IPS-18c (cell line): ENCODE measurements at regions not wholly inside any gene's neighbourhood (a gene's known extent, or its start where the extent isn't known, plus 50 kb on each side); places are given as distances from the start of the nearest gene placed in this dataset.

Experiments used
- H3K4me3 ChIP-seq: 2 replicates; pipeline ENCODE4 v1.7.0; 2013; ENCODE audit warnings: low read depth, mild to moderate bottlenecking, low read length, moderate library complexity; ENCODE audit not compliant: insufficient read depth
- H3K9me3 ChIP-seq: one replicate; pipeline ENCODE4 v1.6.1; 2013; ENCODE audit warnings: mild to moderate bottlenecking, low read length, moderate library complexity; ENCODE audit not compliant: control insufficient read depth, insufficient read depth

DNA sequence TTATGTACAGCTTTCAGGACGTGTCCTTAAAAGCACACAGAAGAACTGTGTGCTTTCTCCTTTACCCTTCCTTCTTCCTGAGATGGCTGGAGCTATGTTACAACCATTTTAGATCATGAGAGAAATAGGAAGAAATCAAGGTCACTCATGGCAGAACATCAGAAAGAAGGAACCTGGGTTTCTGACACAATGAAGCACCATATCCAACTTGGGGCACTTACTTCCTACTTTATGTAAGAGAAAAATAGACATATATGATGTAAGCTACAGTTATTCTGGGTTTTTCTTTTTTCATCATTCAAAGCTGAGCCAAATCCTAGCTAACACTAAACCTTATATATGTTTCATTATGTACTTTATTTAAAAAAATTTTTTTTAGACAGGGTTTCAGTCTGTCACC is 79.5 kb downstream of the FAM161A start:
- Histone ChIP-seq H3K4me3 (no peak overlapping the region), H3K9me3 (no peaks in the 10 kb centered on the region)

DNA sequence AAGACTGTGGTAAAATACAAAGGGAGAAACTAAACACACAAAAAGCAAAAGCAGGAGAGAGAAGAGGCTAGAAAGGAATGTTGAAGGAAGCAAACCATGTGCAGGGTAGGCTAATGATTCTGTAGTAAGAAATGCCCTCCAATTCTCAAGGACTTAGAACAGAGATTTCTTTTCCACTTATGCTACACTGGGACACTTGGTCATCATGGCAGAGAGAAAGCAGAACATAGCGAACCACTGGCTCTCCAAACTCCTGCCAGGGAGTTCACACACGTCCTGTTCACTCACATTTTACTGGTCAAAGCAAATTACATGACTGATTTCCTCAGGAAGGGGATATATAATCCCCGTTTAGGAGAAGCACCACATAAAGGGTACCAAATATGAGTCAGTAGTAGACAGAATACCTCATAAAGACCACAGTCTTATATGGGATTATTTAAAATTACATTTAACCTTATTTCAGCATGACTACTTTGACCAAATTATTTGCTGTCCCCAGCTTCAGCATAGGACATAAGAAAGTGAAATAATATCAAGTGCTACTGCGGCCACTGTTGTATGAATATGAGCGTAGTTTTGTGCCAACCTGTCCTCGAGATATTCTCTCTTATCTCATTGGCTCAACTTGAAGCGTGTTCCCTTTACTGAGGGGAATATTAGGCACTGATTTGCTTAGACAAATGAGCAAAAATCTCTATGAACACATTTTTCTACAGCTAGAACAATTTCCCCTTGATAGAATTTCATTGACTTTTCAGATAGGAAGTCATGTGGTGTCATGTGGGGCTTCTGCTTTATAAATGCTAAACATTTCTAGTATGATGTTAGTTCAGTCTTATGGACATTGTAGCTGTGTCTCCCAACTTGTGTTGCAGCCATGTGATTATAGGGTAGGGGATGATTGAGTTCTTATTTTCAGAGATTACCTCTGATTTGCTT is 81.7 kb downstream of the FAM161A start:
- no peaks in the 10 kb centered on the region for H3K9me3 ChIP-seq
- no peak overlapping the region for H3K4me3 ChIP-seq

- H3K4me3 ChIP-seq: no peak overlapping the region
- no peaks in the 10 kb centered on the region for H3K9me3 ChIP-seq
Observed at GRCh38 chr2:61770746-61771145, 83.1 kb downstream of the FAM161A start.

- Histone ChIP-seq H3K9me3 (no peaks in the 10 kb centered on the region), H3K4me3 (no peak overlapping the region)
Observed at GRCh38 chr2:61770298-61770697, 83.6 kb downstream of the FAM161A start.

DNA sequence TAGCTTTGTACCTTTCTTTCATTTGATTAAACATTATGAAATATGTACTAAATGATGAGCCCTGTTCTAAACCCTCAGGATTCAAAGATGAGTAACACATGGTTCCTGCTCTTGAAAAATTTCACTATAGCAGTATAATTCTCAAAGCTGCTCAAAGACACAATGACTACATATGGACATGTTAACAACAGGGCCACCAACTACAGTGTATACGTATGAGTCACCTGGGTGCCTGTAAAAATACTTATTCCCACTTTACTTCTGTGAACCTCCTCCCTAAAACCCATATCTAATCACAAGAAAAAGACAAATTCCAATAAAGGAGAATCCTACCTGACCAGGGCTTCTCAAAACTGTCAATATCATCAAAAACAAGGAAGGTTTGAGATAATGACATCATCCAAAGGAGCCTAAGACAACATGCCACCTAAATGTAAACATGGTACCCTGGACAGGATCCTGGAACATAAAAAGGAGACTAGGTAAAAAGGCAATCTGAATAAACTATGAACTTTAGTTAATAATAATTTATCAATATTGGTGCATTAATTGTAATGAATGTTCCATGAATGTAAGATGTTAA is 84.7 kb downstream of the FAM161A start:
- Histone ChIP-seq H3K9me3 (no peaks in the 10 kb centered on the region), H3K4me3 (no peak overlapping the region)

- no peaks in the 10 kb centered on the region for H3K9me3 ChIP-seq
- peak overlapping the region; percentile 79 for H3K4me3 ChIP-seq
Observed at GRCh38 chr2:61764035-61764800, 89.6 kb downstream of the FAM161A start.

DNA sequence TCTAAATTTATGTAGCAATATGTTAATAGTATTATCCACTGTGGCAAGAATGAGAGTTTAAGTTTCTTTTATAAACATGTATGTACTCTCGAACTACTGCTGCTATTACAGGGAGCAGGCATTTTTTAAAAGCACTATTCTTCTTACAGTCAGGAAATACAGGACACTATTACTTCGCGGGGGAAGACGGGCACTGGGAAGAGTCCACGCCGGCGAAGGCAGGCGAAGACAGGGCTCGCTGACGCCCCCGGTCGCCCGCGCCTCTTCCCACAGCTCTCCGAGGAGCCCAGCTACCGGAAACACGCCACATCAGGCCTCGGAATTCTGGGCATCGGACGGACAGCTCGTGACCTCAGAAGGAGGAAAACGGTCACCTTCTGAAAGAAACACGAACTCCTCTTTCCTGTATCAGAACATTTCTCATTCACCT is 90.2 kb downstream of the FAM161A start:
- H3K9me3 ChIP-seq: no peaks in the 10 kb centered on the region
- H3K4me3 ChIP-seq: peak overlapping the region; percentile 79; the same call in 1 of the 2 replicates

GRCh38 chr2:61762292-61762691 is 91.6 kb downstream of the FAM161A start:
- Histone ChIP-seq H3K4me3 (no peak overlapping the region), H3K9me3 (no peaks in the 10 kb centered on the region)

- Histone ChIP-seq H3K9me3 (no peaks in the 10 kb centered on the region), H3K4me3 (no peak overlapping the region)
Observed at GRCh38 chr2:61759718-61760117, 94.1 kb downstream of the FAM161A start.

- Histone ChIP-seq H3K9me3 (no peaks in the 10 kb centered on the region), H3K4me3 (no peak overlapping the region)
Observed at GRCh38 chr2:61759005-61759404, 94.9 kb downstream of the FAM161A start.

DNA sequence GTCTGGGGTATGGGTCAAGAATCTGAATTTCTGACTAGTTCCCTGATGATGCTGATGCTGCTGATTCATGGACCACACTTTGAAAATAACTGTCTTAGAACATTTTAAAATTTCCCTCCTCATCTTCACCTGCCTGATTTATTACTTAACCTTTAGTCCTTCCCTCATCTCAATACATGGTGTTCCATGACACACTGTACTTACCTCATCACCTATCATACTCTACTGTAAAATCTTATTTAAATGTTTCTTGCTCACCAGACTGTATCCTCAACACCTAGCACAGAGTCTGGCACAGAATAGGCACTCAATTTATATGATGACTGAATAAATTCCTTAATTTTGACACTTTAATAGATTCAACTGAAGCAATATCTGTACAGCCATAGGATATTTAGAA is 95.7 kb downstream of the FAM161A start:
- H3K9me3 ChIP-seq: no peaks in the 10 kb centered on the region
- H3K4me3 ChIP-seq: no peak overlapping the region

- H3K4me3 ChIP-seq: no peak overlapping the region
- no peaks in the 10 kb centered on the region for H3K9me3 ChIP-seq
Observed at GRCh38 chr2:61753512-61753911, 100.3 kb downstream of the FAM161A start.

DNA sequence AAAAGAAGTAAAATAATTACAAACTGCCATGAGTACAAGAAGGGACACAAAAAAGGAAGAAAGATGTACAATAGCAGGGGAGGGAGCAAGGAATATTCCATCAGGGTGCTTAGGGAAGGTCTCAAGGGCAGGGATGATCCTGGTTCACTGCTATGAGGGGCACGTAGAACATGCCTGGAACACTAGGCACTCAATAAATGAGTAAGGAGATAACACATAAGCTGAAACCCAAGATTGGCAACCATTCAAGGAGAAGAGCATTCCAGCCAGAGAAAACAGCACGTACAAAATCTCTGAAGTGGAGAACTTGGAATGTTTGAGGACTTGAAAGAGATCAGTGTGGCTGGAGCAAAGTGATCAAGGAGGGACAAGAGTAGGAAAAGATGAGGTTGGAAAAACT is 103.2 kb downstream of the FAM161A start:
- no peak overlapping the region for H3K4me3 ChIP-seq
- H3K9me3 ChIP-seq: no peaks in the 10 kb centered on the region

DNA sequence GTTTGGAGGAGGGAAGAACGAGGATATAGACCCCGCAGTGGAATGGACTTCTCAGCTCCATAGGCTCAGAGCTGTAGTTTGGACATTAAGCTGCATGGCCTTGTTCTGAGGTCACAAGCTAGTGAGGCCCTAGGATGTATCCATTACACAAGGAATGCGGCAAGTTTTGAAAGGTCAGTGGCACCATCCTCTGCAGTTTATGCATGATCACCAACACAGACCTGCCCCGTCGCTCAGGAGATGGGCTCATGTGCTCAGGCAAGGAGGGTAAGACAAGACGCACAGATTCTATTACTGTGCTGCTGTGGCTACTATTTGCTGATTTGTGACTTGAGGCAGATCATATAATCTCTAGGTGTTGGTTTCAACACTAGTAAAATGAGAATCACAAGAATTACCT is 110.9 kb downstream of the FAM161A start:
- H3K9me3 ChIP-seq: no peaks in the 10 kb centered on the region
- no peak overlapping the region for H3K4me3 ChIP-seq

GRCh38 chr2:61737841-61738240 is 116.0 kb downstream of the FAM161A start:
- H3K4me3 ChIP-seq: no peak overlapping the region

GRCh38 chr2:61736953-61737352 is 116.9 kb downstream of the FAM161A start:
- Histone ChIP-seq H3K4me3 (no peak overlapping the region), H3K9me3 (no peaks in the 10 kb centered on the region)

More at GRCh38 chr2:61737841-61738240, 116.0 kb downstream of the FAM161A start:
- H3K9me3 ChIP-seq: no peaks in the 10 kb centered on the region

DNA sequence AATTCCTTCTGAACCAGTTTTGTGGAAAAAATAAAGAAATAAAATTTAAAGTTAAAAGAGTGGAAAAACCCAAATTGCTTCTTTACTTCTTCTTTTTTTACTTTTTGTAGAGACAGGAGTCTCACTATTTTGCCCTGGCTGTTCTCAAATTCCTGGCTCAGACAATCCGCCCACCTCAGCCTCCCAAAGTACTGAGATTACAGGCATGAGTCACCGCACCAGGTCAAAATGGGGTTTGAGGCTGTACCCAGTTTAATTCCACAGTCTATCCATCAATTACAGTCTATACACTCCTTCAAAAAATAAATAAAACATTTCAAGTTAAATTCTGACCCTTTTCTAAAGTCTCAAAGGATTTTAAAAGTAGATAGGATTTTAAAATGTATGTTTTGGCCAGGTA is 120.3 kb downstream of the FAM161A start:
- Histone ChIP-seq H3K9me3 (no peaks in the 10 kb centered on the region), H3K4me3 (no peak overlapping the region)

DNA sequence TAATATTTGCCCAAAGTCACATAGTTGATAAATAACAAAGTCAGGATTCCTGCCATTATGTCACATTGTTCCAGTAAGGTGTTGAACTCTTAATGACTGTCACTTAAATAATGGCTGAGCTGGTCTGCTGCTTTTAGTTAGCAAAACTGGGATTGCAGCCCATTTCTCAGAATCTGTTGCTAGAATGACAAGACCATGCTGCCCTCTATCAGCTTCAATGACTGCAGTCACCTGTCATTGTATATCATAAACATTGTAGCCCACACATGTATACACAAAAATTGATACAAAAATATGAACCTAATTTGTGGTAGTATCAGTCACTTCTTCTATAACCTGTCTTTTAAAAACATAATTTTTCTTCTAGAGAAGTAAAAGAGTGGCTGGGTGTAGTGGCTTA is 121.1 kb downstream of the FAM161A start:
- Histone ChIP-seq H3K4me3 (no peak overlapping the region), H3K9me3 (no peaks in the 10 kb centered on the region)
